ENCODE measurements at regions not wholly inside any gene's neighbourhood (a gene's known extent, or its start where the extent isn't known, plus 50 kb on each side); places are given as distances from the start of the nearest gene placed in this dataset.

DNA sequence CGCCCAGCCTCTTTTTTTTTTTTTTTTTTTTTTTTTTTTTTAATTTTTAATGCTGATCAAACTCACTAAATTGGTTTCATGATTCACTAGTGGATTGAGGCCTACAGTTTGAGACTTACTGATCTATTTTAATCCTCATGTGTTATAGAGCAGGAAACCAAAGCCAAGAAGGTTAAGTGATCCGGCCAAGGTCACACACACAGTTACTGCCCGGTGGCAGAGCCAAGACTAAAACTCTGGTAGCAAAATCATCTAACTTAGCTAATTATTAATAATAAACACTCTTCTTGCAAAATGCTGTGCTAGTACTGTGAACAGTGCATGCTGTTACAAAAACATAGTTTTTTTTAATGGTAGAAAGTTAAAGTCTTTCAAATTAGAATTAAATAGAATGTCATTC, 188.3 kb upstream of the NFE2L3 start:
- TF ChIP-seq, protein P1, sequence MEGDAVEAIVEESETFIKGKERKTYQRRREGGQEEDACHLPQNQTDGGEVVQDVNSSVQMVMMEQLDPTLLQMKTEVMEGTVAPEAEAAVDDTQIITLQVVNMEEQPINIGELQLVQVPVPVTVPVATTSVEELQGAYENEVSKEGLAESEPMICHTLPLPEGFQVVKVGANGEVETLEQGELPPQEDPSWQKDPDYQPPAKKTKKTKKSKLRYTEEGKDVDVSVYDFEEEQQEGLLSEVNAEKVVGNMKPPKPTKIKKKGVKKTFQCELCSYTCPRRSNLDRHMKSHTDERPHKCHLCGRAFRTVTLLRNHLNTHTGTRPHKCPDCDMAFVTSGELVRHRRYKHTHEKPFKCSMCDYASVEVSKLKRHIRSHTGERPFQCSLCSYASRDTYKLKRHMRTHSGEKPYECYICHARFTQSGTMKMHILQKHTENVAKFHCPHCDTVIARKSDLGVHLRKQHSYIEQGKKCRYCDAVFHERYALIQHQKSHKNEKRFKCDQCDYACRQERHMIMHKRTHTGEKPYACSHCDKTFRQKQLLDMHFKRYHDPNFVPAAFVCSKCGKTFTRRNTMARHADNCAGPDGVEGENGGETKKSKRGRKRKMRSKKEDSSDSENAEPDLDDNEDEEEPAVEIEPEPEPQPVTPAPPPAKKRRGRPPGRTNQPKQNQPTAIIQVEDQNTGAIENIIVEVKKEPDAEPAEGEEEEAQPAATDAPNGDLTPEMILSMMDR (conservative IDR thresholded peaks at IDR 0.05; ENCODE audit: low read depth, low read length) = no peak
- H3K4me3 ChIP-seq (ENCODE audit: low read depth, low read length) = no peak overlapping the region

DNA sequence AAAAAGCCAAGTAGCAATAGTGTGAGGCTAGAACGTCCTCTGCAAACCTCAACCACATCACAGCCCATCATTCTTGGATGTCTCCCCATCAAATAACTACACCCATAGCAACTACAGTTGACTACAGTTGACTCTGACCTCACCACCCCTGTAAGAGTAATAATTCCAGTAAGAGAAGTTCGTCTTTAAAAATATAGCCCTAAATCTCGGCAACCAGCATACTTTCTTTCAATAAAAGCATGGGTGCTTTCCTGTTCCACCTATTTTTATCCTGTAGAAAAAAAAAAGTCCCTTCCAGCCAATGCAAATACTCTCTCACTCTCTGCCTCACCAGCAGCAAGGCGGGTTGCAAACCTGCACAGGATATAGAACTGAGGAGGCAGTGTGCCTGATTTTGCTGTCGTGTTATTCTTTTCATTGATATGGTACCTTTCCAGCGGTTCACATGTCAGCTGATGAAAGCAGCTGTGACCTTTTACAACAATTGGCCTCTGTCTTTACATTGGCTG, 187.5 kb upstream of the NFE2L3 start:
- no peak for DNase-seq (ENCODE audit: low read depth)
- TF ChIP-seq, protein P1 (conservative IDR thresholded peaks at IDR 0.05; ENCODE audit: low read depth, low read length) = no peak
- no peak overlapping the region for H3K4me3 ChIP-seq (ENCODE audit: low read depth, low read length)

More for the DNA sequence above, 188.3 kb upstream of the NFE2L3 start:
- no peak for DNase-seq (ENCODE audit: low read depth)

DNA sequence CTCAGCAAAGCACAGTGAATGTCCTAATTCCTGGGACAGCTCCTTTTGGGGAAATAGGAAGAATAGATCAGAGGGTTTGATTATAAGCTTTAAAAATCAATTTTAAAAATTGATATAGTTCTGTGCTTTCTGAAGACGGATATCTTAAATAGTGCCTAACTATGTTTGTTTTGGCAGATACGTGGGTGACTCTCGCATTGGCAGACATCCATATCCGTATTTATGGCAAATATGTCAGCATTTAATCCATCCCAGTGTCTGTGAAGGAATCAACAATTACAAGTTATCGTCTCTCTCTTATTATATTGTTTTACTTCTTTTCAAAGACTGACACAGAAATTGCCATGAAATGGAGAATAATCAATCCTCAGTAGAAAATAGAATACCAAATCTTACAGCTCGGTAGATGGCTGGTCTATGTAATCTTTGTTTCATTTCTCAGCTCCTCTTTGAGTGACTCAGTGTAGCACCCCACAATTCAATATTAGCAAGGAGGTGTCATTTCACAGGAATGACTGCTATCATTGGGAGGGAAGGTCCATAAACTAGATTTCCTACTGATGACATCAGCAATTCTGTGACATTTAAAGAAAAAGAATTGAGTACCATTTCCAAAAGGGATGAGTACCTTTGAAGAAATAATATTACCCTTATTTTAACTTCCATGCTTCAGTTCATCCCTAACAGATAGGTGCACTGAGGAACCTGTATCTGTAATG, 186.4 kb upstream of the NFE2L3 start:
- DNase-seq (ENCODE audit: low read depth) = peak; percentile 5
- TF ChIP-seq, protein P1 (conservative IDR thresholded peaks at IDR 0.05; ENCODE audit: low read depth, low read length) = no peak
- no peak overlapping the region for H3K4me3 ChIP-seq (ENCODE audit: low read depth, low read length)

DNA sequence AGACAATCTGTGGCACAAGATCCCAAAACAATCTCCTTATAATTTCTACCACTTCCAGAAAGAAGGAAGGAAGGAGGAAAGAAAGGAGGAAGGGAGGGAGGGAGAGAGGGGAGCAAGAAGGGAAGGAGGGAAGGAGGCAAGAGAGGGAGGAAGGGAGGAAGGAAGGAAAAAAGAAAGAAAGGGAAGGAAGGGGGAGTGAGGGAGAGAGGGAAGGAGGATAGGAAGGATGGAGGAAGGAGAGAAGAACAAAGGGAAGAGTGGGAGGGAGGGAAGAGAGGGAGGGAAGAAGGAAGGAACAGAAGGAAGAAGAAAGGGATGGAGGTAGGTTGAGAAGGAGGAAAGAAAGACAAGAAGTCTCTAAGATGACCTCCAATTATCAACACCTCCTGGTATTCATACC, 185.5 kb upstream of the NFE2L3 start:
- H3K4me3 ChIP-seq (ENCODE audit: low read depth, low read length) = no peak overlapping the region
- TF ChIP-seq, protein P1 (conservative IDR thresholded peaks at IDR 0.05; ENCODE audit: low read depth, low read length) = no peak
- no peak for DNase-seq (ENCODE audit: low read depth)

DNA sequence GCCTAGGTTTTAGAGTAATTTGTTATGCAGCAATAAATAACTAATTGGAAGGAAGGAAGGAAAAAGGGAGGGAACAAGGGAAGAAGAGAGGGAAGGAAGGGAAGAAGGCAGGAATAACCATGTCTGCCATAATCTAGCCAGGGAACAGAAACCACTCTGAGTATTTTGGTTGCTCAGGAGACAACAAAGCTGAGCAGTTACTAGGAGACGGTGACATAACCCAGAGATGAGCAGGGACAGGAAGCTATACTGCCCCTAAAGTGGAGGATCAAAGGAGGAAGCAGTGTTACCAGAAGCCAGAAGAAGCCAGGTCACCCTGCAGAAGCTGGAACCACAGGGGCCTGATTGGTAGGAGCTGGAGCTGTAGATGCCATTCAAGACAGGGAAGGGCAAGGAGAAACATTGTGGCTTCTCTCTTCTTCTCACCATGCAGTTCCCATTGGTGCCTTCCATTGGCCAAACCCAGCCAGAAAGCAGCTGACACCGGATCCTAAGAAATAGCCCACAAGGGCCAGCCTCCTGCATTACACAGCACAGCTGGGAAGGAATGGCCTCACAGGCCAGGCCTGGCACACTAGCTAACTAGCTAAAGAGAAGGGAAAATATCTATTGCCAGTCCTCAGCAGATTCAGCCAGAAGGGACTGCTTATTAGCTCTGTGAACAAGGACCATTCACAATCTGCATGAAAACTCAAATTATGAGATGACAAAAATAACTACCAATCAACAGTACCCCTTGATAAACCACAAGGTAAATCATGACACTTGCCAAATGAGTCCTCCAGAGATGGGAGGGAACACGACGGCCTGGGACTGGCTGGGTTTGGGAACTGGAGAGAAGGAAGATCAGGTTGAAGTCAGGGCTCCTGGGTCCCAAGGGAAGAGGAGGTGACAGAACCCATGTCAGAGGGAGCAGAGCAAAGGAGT, 184.5 kb upstream of the NFE2L3 start:
- DNase-seq (ENCODE audit: low read depth) = no peak
- TF ChIP-seq, protein P1 (conservative IDR thresholded peaks at IDR 0.05; ENCODE audit: low read depth, low read length) = no peak

DNA sequence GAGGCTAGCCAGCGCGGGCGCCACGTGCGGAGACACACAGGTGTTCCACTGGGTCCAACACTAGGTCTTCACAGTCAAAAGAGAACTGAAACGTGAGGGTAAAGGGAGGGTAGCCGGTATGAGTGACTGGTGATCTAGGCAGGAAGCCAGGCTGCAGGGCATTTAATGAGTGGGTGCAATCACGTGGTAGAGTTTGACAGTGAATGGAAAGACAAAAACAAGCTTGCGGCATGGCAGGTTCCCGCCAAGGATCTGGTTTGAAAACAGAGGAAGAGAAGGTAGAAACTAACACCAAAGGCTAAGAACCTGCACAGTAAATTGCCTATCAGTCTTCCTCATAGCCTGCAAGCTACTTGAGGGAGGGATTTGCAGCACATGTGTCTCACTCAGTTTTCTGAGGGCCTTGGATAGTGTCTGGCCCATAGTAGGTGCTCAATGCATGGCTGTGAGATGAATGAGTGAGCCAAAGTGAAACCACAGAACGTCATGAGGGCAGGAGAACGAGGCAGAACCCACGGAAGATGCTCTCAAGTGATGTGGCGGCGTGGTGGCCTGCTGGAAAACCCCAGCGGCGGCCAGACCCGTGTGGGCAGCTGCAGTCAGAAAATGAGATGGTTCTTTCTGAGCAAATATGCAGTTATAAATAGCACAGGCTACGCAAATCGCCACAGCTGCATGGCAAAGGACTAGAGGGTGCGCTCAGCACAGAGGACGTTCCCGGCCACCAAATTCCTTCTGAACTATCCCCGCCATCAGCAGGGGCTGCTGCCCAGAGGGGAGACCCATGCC, 183.6 kb upstream of the NFE2L3 start:
- no peak for DNase-seq (ENCODE audit: low read depth)
- TF ChIP-seq, protein P1 (conservative IDR thresholded peaks at IDR 0.05; ENCODE audit: low read depth, low read length) = no peak
- H3K4me3 ChIP-seq (ENCODE audit: low read depth, low read length) = no peak overlapping the region

More for the DNA sequence above, 184.5 kb upstream of the NFE2L3 start:
- H3K4me3 ChIP-seq (ENCODE audit: low read depth, low read length) = no peak overlapping the region

Data from choroid plexus epithelial cell (primary cell).